ENCODE measurements at regions not wholly inside any gene's neighbourhood (a gene's known extent, or its start where the extent isn't known, plus 50 kb on each side); places are given as distances from the start of the nearest gene placed in this dataset.

DNA sequence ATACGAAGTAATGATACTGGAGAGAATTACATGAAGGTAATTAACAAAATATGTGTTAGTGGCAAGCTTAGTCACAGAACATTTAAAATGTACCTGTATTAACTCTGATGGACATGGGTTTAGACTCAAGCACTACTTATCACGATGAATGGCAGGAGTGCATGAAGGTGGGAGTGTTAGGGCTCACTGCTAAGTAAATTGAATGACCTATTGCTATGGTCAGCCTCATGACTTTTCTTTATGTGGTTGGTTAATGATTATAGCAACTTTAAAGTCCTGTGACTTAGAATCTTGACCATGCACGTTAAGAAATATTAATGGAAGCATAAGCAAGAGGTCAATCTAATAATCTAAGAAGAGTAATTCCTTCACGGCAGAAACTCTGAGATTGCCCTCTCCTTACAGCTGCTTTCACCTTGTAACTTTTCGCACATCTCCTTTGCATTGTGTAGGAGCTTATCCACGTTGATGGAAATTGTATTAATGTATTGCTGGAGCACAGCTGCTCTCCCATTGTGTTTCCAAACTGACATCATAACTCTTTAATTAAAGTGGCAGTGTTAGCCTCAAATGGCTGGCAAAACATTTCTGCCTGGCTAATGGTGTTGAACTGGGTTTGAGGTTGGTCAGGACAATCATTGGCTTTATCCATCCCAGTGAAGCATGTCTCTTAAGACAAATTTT is 114.5 kb downstream of the RXFP2 start:
- no peak for DNase-seq

DNA sequence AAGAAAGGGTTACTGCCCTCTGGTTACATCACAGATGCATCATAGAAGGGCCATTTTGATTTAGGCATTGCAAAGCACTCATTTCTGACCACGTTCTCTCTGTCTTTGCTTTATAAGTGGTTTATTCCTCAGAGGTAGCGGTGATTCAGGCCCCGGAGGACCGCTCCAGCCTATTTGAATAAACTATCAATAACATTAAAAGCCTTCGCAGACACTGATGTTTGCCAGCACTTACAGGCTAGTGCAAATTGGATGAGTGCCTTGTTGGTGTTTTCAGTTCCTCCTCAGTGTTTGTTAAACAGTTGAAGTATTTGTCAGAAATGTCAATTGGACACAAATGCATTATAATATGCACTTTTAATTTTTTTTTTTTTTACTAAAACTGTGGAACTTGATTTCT is 120.2 kb downstream of the RXFP2 start:
- ATAC-seq (no peak), DNase-seq (no peak)

More for the DNA sequence above, 114.5 kb downstream of the RXFP2 start:
- no peak for ATAC-seq

DNA sequence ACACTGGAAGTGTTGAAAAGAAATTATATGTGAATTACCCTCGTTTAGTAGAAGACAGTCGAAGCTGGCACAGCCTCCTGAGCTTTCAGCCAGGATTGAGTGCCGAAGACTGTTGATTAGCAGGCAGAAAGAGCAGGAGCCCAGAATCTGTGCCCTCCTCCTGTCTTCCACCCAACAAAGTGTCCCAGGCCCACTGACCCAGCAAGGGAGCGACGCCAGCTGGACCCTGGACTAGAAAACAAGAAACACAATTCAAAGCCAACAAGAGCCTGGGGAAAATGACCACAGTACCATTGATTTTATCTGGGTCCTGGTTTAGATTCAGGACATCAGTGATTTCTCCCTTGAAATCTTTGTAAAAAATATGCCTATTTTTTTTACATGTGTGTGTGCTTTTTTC is 120.7 kb downstream of the RXFP2 start:
- no peak for DNase-seq
- ATAC-seq, result no peak

DNA sequence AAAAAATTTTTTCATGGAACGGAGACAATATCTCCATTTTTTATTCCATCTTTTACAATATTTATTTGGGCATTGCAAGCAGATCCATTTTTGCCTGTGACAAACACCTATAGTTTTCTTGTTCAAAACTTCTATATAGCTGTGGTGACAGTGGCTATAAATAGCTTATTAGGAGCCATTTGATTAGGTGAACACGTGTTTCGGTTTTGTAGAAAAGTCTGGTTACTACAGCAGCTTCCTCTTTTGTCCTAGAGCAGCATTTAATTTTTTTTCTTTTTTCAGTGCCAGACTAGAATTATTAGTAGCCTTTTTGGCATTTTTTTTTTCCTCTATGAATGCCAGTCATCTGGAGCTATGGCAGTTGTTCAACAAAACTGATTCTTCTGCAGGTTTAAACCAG is 123.5 kb downstream of the RXFP2 start:
- ATAC-seq, result no peak
- DNase-seq, result no peak

DNA sequence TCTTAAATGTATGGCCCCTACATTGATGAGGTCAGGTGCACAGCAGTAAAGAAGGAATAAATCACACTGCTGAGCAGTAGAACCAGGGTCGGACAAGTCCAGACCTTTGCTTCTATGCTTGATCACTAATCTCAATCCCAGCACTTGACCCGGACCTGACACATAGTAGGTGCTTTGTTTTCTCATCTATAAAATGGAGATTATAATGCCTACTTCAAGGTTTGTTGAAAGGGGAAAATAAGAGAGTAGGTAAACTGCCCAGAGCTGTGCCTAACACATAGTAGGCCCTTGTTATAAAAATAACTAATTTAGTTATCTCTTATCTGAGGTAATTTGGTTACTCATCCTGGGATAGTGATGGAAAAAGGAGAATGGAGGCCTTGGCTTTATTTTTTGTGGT is 125.0 kb downstream of the RXFP2 start:
- ATAC-seq (no peak), DNase-seq (no peak)

DNA sequence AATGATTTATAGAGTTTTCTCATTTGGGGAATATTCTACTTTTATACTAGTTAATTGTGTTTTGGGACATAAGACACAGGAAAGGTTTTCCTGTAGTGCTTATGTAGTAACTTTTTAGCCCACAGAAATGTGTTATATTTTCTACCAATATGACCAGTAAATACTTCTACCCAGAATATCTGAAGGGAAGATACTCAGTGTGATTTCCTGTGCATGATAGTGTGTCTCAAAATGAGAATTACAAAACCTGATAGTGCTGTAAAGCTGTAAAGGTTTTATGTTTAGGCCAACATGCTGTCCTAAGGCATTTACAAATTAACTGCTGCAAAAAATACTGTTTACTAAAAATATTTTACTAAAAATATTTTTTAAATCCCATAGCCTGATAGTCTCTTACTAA is 126.8 kb downstream of the RXFP2 start:
- ATAC-seq (no peak), DNase-seq (no peak)

DNA sequence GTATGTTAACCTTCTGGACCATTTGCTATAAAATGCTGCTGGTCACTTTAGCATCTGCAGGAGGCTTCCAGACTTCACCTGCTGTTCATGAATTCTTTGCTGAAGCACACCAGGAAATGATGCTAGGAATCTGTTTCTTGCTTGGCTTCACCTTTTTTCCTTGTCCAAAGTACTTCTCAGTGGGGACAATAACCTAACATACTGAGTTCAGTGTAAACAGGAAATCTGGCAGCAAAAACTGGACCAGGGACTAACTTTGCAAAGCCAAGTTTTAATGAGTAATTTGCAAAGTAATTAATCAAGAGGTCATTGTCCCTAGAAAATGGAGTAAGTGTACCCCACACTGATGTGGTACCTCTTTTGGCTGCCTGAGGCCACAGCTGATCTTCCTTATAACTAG is 128.4 kb downstream of the RXFP2 start:
- ATAC-seq (no peak), DNase-seq (no peak)

DNA sequence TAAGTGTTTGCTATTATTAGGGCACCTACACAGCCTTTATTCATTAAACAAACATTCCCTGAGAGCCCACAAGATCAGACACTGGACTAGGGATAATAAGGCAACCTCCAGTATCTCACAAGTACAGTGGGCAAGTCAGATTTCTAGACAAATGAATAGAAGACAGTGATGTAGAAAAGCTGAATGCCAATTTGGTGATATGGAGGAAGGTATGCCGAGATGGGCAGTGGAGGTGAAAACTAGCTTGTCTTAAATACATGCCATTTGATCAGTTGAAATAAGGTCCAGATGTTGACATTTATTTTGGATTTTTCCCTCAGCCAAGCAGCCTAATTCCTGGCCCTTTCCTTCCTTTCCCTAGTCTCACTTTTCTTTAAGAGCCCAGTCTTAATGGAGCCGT is 130.3 kb downstream of the RXFP2 start:
- ATAC-seq, result no peak
- no peak for DNase-seq

DNA sequence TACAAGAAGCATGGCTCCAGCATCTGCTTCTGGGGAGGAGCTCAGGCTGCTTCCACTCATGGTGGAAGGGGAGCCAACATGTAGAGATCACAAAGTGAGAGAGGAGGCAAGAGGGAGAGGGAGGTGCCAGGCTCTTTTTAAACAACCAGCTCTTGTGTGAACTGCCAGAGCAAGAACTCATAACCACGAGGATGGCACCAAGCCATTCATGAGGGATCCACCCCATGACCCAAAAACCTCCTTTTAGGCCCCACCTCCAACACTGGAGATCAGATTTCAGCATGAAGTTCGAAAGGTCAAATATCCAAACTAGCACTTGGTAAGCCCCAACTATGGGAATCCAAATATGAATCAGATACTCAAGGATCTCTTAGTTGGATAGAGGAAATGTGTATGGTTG is 131.2 kb downstream of the RXFP2 start:
- ATAC-seq (no peak), DNase-seq (no peak)

DNA sequence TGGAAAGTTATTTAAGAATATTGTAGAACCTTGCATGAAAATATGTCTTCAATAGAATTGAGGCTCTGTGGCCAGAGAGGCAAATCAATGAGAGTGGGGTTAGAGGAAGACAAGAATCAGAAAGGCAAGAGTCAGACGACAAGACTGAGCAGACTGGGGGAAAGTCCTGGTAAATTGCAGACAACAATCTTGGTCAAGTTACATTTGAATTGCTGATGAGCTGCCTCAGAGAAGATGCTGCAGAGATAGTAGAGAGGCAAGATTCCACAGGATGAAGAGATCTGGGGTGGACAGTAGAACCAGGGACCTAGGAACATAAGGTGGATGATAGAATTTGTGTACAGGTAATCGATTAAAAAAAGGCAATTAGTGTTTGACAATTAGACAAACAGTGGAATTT is 133.8 kb downstream of the RXFP2 start:
- no peak for ATAC-seq
- DNase-seq, result no peak

DNA sequence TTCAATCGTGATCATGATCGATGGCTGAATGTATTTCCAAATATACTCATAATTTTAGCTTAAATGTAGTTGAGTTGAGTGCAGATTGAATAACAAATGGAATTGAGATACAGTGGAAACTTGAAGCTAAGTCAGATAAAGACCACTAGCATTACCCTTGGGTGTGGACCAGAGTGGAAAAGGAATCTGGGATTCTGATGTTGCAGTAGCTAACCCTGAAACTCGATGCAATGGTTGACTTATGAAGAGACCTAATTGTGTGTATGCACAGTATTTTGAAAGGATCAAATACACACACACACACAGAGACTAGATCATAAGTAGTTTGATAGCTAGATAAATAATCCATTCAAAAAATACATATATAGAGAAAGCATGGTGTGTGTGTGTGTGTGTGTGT is 135.8 kb downstream of the RXFP2 start:
- no peak for ATAC-seq
- no peak for DNase-seq

DNA sequence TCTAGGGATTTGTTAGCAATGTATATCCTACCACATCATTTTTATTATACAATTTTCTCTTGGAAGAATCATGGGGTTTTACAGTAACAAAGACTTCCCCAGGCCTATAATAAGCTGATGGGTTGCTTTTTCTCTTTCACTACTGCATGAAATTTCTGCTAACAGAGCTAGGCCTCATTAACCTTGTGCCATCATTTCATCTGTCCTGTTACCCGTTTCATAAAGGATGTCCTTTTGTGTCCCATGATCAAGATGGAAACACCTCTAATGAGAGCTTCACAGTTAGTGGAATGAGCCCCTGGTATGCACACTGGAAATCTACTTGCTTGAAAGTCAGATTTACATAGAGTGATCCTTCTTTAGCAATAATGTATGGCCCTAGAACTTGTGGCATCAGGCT is 138.7 kb downstream of the RXFP2 start:
- DNase-seq (no peak), ATAC-seq (no peak)

DNA sequence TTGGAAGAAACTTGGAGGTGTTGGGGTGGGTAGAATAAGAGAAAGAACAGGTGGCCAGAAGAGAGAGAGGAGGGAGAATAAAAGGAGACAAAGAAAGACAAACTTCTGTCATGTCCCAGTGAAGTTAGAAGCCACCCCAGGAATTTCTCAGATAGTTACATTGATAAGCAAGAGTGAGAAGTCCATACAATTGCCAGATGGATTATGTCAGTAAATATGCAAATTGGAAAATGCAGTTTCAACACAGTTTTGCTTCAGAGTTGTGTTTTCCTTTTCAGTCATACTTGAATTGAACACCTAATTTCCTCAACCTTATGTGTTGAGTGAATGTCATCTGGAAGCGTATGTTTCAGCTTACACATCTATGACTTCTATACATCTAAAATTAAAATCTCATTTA is 139.2 kb downstream of the RXFP2 start:
- ATAC-seq, result no peak
- no peak for DNase-seq

DNA sequence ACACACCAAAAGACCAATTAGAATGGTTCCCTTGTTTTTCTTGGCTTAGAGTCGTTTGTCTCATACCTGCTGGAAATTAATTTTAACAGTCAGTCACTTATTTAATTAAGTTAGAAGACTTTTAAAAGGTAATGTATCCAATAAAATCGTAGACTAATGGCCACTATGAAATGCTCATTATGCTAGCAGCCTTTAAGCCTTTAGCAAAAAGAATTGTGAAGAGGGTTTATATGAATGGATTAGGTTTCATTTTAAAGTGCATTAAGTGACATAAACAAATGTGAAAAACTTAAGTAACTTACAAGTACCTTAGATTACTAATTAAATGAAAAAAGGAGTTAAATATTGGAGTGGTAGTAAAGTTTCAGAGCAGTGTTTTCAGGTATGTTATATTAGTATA is 139.6 kb downstream of the RXFP2 start:
- DNase-seq, result no peak
- ATAC-seq, result no peak

DNA sequence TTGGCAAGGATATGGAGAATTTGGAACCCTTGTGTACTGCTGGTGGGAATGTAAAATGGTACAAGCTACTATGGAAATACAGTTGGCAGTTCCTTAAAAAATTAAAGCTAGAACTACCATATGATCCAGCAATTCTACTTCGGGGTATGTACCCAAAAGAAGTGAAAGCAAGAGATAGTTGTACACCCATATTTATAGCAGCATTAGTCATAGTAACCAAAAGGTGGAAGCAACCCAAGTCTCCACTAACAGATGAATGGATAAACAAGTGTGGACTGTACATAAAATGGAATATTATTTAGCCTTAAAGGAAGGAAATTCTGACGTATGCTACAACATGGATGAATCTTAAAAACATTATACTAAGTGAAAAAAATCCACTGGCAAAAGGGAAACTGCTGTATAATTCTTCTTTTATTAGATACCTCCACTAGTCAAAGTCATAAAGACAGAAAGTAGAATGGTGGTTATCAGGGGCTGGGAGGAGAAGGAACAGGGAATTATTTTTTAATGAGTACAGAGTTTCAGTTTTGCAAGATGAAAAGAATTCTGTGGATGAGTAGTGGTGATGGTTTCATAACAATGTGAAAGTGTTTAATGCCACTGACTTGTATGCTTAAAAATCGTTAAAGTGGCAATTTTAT is 141.6 kb downstream of the RXFP2 start:
- ATAC-seq (no peak), DNase-seq (no peak)

DNA sequence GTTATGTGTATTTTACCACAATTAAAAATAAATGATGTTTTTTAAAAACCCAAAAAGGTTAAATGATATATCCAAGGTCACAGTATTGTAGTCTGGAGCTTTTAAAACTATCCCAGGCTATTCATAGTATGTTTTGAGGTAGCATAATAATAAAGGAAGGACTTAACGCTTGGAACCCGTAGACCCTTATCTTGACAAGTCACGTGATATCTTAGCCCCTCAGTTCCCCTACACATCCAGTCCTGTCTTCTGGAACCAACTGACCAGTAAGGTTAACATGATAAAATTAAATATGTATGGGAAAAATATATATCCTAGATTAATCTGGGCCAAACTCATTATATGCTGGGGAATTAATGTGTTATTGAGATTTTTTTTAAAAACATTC is 142.2 kb downstream of the RXFP2 start:
- DNase-seq, result no peak
- no peak for ATAC-seq

DNA sequence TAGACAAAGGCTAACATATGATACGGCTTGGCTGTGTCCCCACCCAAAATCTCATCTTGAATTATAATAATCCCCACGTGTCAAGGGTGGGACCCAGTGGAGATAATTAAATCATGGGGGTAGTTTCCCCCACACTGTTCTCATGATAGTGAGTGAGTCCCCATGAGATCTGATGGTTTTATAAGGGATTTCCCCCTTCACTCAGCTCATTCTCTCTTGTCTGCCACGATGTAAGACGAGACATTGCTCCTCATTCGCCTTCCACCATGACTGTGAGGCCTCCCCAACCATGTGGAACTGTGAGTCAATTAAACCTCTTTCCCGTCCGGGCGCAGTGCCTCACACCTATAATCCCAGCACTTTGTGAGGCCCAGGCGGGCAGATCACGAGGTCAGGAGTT is 143.5 kb downstream of the RXFP2 start:
- DNase-seq (peak; percentile 9), ATAC-seq (peak; percentile 67)

DNA sequence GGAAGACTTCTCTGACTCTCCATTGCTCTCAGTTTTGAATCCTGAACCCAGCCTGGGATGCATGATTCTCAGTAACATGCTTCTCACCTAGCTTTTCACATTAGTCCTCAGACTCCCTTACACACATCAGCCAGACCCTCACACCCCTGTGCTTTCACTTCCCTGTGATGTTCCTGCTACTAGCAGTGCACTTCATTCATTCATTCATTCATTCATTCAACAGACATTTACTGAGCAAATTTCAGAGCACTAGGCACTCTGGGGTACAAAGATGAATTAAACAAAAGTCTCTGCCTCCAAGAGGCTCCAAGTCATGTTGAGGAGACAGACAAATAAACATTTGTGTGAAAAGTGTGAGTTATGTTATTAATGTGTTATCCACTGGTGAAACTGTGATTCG is 145.2 kb downstream of the RXFP2 start:
- ATAC-seq (no peak), DNase-seq (no peak)

DNA sequence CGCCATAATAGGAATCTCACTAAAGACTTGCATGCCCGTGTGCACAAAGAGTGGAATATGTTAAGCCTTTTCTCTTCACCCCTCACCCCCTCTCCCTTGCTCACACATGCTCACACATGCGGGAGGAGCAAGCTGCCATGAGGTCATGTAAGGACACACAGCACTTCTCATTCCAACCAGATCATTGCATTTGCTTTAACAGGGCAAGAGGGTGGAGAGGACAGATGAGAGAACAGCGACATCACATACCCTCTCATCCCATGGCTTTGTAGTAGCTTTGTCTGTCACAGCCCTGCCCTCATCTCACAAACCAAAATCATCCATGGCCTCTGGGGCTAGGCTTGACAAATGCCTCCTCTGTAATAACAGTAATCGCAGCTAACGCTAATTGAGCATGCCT is 145.6 kb upstream of the FRY start:
- no peak for ATAC-seq
- no peak for DNase-seq

DNA sequence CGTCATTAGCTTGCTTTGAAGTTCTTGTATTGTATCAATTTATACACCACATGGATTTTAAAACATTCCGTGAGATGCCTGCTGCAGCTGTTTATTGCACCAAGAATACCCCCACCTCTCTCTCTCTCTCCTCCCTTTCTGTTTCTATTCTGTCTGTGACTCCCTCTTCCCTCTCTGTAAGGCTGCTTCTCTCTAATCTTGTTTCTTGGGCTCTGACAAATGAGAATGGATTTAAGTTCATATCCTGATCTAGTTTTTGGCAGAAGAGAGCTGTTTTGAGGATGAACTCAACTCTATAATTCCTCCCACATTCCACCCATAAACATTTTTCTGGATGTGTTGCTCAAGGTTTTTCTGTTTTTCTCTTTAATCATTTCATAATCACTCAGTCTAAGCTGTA is 144.3 kb upstream of the FRY start:
- ATAC-seq (no peak), DNase-seq (no peak)

DNA sequence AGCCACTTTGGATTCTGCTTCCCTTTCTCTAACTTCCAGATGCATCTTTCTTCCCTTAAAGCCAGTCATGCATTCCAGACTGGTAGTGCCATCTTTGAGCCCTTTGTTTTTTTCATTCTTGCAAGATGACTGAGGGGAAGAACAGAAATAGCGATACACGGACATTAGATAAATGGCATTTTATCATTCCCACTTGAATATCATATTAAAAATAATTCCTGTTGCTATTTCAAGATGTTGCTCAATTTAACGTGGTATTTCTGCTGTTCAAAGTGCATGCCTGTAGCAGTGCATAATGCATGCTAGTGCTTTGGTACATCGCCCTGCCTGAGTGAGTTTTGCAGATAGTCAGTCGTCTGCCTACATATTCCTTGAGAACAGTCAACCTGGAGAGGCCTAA is 140.6 kb upstream of the FRY start:
- ATAC-seq, result no peak
- DNase-seq, result no peak

DNA sequence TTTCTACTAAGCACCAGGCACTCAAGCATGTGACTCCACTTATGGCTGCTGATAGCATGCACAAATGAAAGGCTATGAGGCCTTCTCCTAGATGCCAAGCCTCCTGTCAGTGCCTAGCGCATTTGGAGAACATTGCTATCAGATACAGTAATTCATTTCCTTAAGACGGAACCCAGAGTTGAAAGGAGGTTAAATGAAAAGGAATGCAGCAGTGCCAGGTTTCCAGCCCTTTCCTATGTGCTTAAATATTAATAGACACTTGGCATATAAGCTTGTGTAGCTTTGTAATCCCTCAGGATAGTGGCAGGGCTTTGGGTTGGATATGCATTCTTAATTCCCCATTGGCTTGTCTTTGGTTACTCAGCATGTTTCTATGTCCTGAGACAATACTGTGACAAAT is 140.1 kb upstream of the FRY start:
- ATAC-seq, result no peak

DNA sequence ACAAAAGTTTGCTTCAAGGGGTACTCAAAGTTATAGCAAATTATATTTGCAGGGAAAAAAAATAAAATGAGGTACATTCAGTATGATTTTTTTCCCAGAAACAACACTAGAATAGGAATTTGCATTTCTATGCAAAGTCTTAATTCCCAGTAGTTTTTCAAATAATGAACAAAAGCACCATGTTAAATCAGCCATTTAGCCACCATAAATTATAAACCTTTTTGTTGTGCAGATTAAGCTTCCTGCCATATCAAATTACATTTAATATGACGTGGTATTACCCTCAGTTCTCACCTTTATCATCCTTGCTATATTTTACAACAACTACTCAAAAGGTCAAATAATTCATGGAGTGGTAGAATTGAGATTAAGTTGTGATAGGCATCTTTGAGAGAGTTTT is 136.6 kb upstream of the FRY start:
- no peak for DNase-seq
- ATAC-seq, result no peak

More for the DNA sequence above, 140.1 kb upstream of the FRY start:
- no peak for DNase-seq

DNA sequence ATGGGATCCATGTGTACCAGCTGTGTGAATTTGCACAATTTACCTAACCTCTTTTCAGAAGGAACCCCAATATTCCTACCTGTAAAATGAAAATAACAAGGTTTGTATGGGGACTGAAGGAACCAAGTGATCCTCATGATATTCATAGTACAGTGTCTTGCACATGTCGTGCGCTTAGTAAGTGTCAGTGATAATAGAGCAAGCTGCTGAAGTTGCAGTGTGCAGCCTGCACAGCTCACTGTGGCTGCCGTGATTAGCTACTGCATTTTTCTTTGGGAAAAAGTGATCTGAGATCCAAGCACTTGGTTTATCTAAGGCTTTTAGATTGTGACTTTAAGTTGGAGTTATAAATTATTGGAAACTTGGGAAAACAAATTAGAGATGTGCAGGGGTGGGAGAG is 135.9 kb upstream of the FRY start:
- DNase-seq (no peak), ATAC-seq (no peak)

DNA sequence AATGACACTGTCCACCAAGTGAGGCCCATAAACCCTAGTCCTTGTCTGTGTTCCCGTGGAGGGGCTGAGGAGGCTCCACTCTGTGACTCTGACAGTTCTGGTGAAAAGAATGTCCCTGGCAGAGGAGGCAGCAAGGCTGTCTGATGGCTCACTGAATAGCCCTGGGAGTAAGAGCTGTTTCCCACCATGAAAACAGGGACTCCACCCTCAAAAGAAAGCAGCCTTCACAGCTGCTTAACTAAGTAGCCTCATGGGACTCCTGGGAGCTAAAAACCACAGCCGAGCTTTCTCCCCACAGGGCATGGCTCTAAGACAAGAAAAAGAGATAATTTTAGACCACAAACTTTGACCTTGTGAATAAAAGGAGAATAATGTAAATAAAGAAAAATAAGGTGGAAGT is 135.1 kb upstream of the FRY start:
- ATAC-seq (no peak), DNase-seq (no peak)

Measured in stimulated activated naive CD8-positive, alpha-beta T cell treated with anti-CD3 and anti-CD28 coated beads, Interleukin-15, Interleukin-2, amounts not matched to agents 100 U/mL and 50 U/mL, for 24 hours (primary cell).